ENCODE measurements at regions not wholly inside any gene's neighbourhood (a gene's known extent, or its start where the extent isn't known, plus 50 kb on each side); places are given as distances from the start of the nearest gene placed in this dataset.

DNA sequence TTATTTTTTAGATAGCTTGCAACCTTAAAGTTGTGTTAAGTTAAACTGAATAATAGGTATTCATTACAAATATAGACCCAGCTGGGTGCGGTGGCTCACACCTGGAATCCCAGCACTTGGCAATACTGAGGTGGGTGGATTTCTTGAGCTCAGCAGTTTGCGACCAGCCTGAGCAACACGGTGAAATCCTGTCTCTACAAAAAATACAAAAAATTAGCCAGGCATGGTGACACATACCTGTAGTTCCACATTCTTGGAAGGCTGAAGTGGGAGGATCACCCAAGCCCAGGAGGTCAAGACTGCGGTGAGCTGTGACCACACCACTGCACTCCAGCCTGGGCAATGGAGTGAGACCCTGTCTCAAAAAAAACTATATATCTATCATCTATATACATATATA is 386.5 kb downstream of the PCDH17 start:
- TF ChIP-seq ZNF274 (IDR thresholded peaks at IDR 0.05; ENCODE audit: low read depth, low read length) (no peak), YY1 (IDR thresholded peaks at IDR 0.05; ENCODE audit: insufficient read depth, insufficient read length) (no peak), SUZ12 (IDR thresholded peaks at IDR 0.05; ENCODE audit: extremely low read depth, insufficient read depth, insufficient read length) (no peak)

Data from NT2/D1 (cell line).